ENCODE measurements at regions not wholly inside any gene's neighbourhood (a gene's known extent, or its start where the extent isn't known, plus 50 kb on each side); places are given as distances from the start of the nearest gene placed in this dataset.

- no peak for DNase-seq (ENCODE audit: low spot score)
- intact Hi-C loops (cut with DNase I), result no loop called here
Observed at GRCh38 chr3:181459516-181459915, 252.2 kb upstream of the SOX2 start.

GRCh38 chr3:181458857-181459256 lies 252.9 kb upstream of the SOX2 start:
- DNase-seq (ENCODE audit: low spot score), result no peak
- intact Hi-C loops (cut with DNase I), result no loop called here

GRCh38 chr3:181457756-181458155 lies 254.0 kb upstream of the SOX2 start:
- DNase-seq (ENCODE audit: low spot score), result no peak
- intact Hi-C loops (cut with DNase I), result no loop called here

GRCh38 chr3:181457190-181457589 lies 254.5 kb upstream of the SOX2 start:
- no peak for DNase-seq (ENCODE audit: low spot score)
- intact Hi-C loops (cut with DNase I), result no loop called here

- intact Hi-C loops (cut with DNase I), result no loop called here
- no peak for DNase-seq (ENCODE audit: low spot score)
Observed at GRCh38 chr3:181455276-181455675, 256.4 kb upstream of the SOX2 start.

GRCh38 chr3:181454451-181455027 lies 257.2 kb upstream of the SOX2 start:
- no peak for DNase-seq (ENCODE audit: low spot score)
- intact Hi-C loops (cut with DNase I), result no loop called here

- DNase-seq (ENCODE audit: low spot score), result no peak
Observed at GRCh38 chr3:181446741-181447140, 265.0 kb upstream of the SOX2 start.

GRCh38 chr3:181442066-181442465 lies 269.7 kb upstream of the SOX2 start:
- DNase-seq (ENCODE audit: low spot score), result no peak
- intact Hi-C loops (cut with DNase I), result no loop called here

More at GRCh38 chr3:181446741-181447140, 265.0 kb upstream of the SOX2 start:
- intact Hi-C loops (cut with DNase I), result no loop called here

GRCh38 chr3:181432992-181433391 lies 278.7 kb upstream of the SOX2 start:
- DNase-seq (ENCODE audit: low spot score), result no peak
- intact Hi-C loops (cut with DNase I), result no loop called here

- intact Hi-C loops (cut with DNase I), result no loop called here
- DNase-seq (ENCODE audit: low spot score), result no peak
Observed at GRCh38 chr3:181431748-181432147, 280.0 kb upstream of the SOX2 start.

- DNase-seq (ENCODE audit: low spot score), result no peak
- intact Hi-C loops (cut with DNase I), result no loop called here
Observed at GRCh38 chr3:181425074-181425473, 286.7 kb upstream of the SOX2 start.

- intact Hi-C loops (cut with DNase I), result no loop called here
- no peak for DNase-seq (ENCODE audit: low spot score)
Observed at GRCh38 chr3:181418233-181418632, 293.5 kb upstream of the SOX2 start.

GRCh38 chr3:181417748-181418147 lies 294.0 kb upstream of the SOX2 start:
- DNase-seq (ENCODE audit: low spot score), result no peak
- intact Hi-C loops (cut with DNase I), result no loop called here

- intact Hi-C loops (cut with DNase I), result no loop called here
- DNase-seq (ENCODE audit: low spot score), result no peak
Observed at GRCh38 chr3:181410870-181411269, 300.9 kb upstream of the SOX2 start.

- intact Hi-C loops (cut with DNase I), result no loop called here
- DNase-seq (ENCODE audit: low spot score), result no peak
Observed at GRCh38 chr3:181403876-181404660, 307.7 kb upstream of the SOX2 start.

- intact Hi-C loops (cut with DNase I), result no loop called here
- DNase-seq (ENCODE audit: low spot score), result no peak
Observed at GRCh38 chr3:181402347-181402746, 309.4 kb upstream of the SOX2 start.

- intact Hi-C loops (cut with DNase I), result no loop called here
- DNase-seq (ENCODE audit: low spot score), result no peak
Observed at GRCh38 chr3:181384970-181385369, 326.8 kb upstream of the SOX2 start.

- intact Hi-C loops (cut with DNase I), result no loop called here
- DNase-seq (ENCODE audit: low spot score), result no peak
Observed at GRCh38 chr3:181383760-181384159, 328.0 kb upstream of the SOX2 start.

- DNase-seq (ENCODE audit: low spot score), result no peak
- intact Hi-C loops (cut with DNase I), result no loop called here
Observed at GRCh38 chr3:181383201-181383600, 328.5 kb upstream of the SOX2 start.

GRCh38 chr3:181382656-181383055 lies 329.1 kb upstream of the SOX2 start:
- intact Hi-C loops (cut with DNase I), result no loop called here

GRCh38 chr3:181379278-181379677 lies 332.4 kb upstream of the SOX2 start:
- DNase-seq (ENCODE audit: low spot score), result no peak
- intact Hi-C loops (cut with DNase I), result no loop called here

More at GRCh38 chr3:181382656-181383055, 329.1 kb upstream of the SOX2 start:
- no peak for DNase-seq (ENCODE audit: low spot score)
